Dendritic cell treated with granulocyte-macrophage colony-stimulating factor and Interleukin-4, amounts not matched to agents 40 ng/mL and 50 ng/mL, for 4 days (primary cell): ENCODE measurements at regions not wholly inside any gene's neighbourhood (a gene's known extent, or its start where the extent isn't known, plus 50 kb on each side); places are given as distances from the start of the nearest gene placed in this dataset.

Experiments used
- H3K27ac Mint-ChIP-seq: one replicate; pipeline ENCODE4 v1.8.0; 2022; ENCODE audit warnings: mild to moderate bottlenecking, mixed read lengths
- H3K27me3 Mint-ChIP-seq: one replicate; pipeline ENCODE4 v1.8.0; 2022; ENCODE audit warnings: mild to moderate bottlenecking, mixed read lengths
- H3K36me3 Mint-ChIP-seq: one replicate; pipeline ENCODE4 v1.8.0; 2022; ENCODE audit warnings: low read depth, mixed read lengths
- H3K4me1 Mint-ChIP-seq: one replicate; pipeline ENCODE4 v1.8.0; 2022; ENCODE audit warnings: low read depth, mixed read lengths
- H3K4me3 Mint-ChIP-seq: one replicate; pipeline ENCODE4 v1.8.0; 2022; ENCODE audit warnings: mild to moderate bottlenecking, moderate library complexity, mixed read lengths
- H3K9me3 Mint-ChIP-seq: one replicate; pipeline ENCODE4 v1.8.0; 2022; ENCODE audit warnings: mixed read lengths
- intact Hi-C: fragments of 100-400 bp; cut with micrococcal nuclease; formaldehyde crosslinking; loops from one replicate; pipeline ENCODE4 v1.15.0; 2022

- no peaks in the 10 kb centered on the region for H3K9me3 Mint-ChIP-seq
- no peak overlapping the region for H3K27ac Mint-ChIP-seq
- H3K4me3 Mint-ChIP-seq: no peak overlapping the region
- H3K4me1 Mint-ChIP-seq: no peaks in the 10 kb centered on the region
- intact Hi-C loops: no loop called here
- H3K36me3 Mint-ChIP-seq: no peaks in the 10 kb centered on the region
- H3K27me3 Mint-ChIP-seq: no peaks in the 10 kb centered on the region
Measured at GRCh38 chr14:94935706-94936300, 165.9 kb upstream of the GSC start.

- H3K27me3 Mint-ChIP-seq: no peaks in the 10 kb centered on the region
- H3K9me3 Mint-ChIP-seq: no peaks in the 10 kb centered on the region
- H3K4me1 Mint-ChIP-seq: no peaks in the 10 kb centered on the region
- intact Hi-C loops: no loop called here
- H3K36me3 Mint-ChIP-seq: no peaks in the 10 kb centered on the region
- no peak overlapping the region for H3K4me3 Mint-ChIP-seq
- no peak overlapping the region for H3K27ac Mint-ChIP-seq
Measured at GRCh38 chr14:94934276-94934810, 164.4 kb upstream of the GSC start.

GRCh38 chr14:94933486-94933885, 163.6 kb upstream of the GSC start:
- Mint-ChIP-seq H3K9me3 (no peaks in the 10 kb centered on the region), H3K4me3 (no peak overlapping the region), H3K27me3 (no peaks in the 10 kb centered on the region), H3K27ac (no peak overlapping the region), H3K4me1 (no peaks in the 10 kb centered on the region), H3K36me3 (no peaks in the 10 kb centered on the region)
- intact Hi-C loops: no loop called here

GRCh38 chr14:94932589-94932988, 162.7 kb upstream of the GSC start:
- H3K4me3 Mint-ChIP-seq: no peak overlapping the region
- no peaks in the 10 kb centered on the region for H3K9me3 Mint-ChIP-seq
- H3K4me1 Mint-ChIP-seq: no peaks in the 10 kb centered on the region
- H3K27ac Mint-ChIP-seq: no peak overlapping the region
- intact Hi-C loops: no loop called here
- no peaks in the 10 kb centered on the region for H3K36me3 Mint-ChIP-seq
- H3K27me3 Mint-ChIP-seq: no peaks in the 10 kb centered on the region

- H3K27me3 Mint-ChIP-seq: peaks cover 2% of the 10 kb centered on the region
- no peak overlapping the region for H3K27ac Mint-ChIP-seq
- H3K4me3 Mint-ChIP-seq: no peak overlapping the region
- H3K9me3 Mint-ChIP-seq: no peaks in the 10 kb centered on the region
- intact Hi-C loops: no loop called here
- H3K4me1 Mint-ChIP-seq: no peaks in the 10 kb centered on the region
- H3K36me3 Mint-ChIP-seq: no peaks in the 10 kb centered on the region
Measured at GRCh38 chr14:94930690-94931089, 160.8 kb upstream of the GSC start.

- Mint-ChIP-seq H3K9me3 (no peaks in the 10 kb centered on the region), H3K4me3 (no peak overlapping the region), H3K27me3 (peaks cover 2% of the 10 kb centered on the region), H3K27ac (no peak overlapping the region), H3K36me3 (no peaks in the 10 kb centered on the region), H3K4me1 (no peaks in the 10 kb centered on the region)
- intact Hi-C loops: no loop called here
Measured at GRCh38 chr14:94929354-94929753, 159.4 kb upstream of the GSC start.

- no peaks in the 10 kb centered on the region for H3K36me3 Mint-ChIP-seq
- H3K27ac Mint-ChIP-seq: no peak overlapping the region
- H3K9me3 Mint-ChIP-seq: no peaks in the 10 kb centered on the region
- intact Hi-C loops: no loop called here
- H3K4me1 Mint-ChIP-seq: no peaks in the 10 kb centered on the region
- peaks cover 4% of the 10 kb centered on the region for H3K27me3 Mint-ChIP-seq
- H3K4me3 Mint-ChIP-seq: no peak overlapping the region
Measured at GRCh38 chr14:94926176-94926575, 156.3 kb upstream of the GSC start.

GRCh38 chr14:94925416-94926173, 155.7 kb upstream of the GSC start:
- no peaks in the 10 kb centered on the region for H3K9me3 Mint-ChIP-seq
- H3K36me3 Mint-ChIP-seq: no peaks in the 10 kb centered on the region
- intact Hi-C loops: no loop called here
- H3K4me3 Mint-ChIP-seq: no peak overlapping the region
- no peak overlapping the region for H3K27ac Mint-ChIP-seq
- peaks cover 4% of the 10 kb centered on the region for H3K27me3 Mint-ChIP-seq
- H3K4me1 Mint-ChIP-seq: no peaks in the 10 kb centered on the region

GRCh38 chr14:94924189-94924588, 154.3 kb upstream of the GSC start:
- H3K27ac Mint-ChIP-seq: no peak overlapping the region
- intact Hi-C loops: no loop called here

GRCh38 chr14:94923786-94924185, 153.9 kb upstream of the GSC start:
- Mint-ChIP-seq H3K4me3 (no peak overlapping the region), H3K27ac (no peak overlapping the region), H3K4me1 (no peaks in the 10 kb centered on the region), H3K36me3 (no peaks in the 10 kb centered on the region), H3K9me3 (no peaks in the 10 kb centered on the region), H3K27me3 (peaks cover 4% of the 10 kb centered on the region)
- intact Hi-C loops: no loop called here

More at GRCh38 chr14:94924189-94924588, 154.3 kb upstream of the GSC start:
- no peak overlapping the region for H3K4me3 Mint-ChIP-seq
- no peaks in the 10 kb centered on the region for H3K36me3 Mint-ChIP-seq
- H3K4me1 Mint-ChIP-seq: no peaks in the 10 kb centered on the region
- no peaks in the 10 kb centered on the region for H3K9me3 Mint-ChIP-seq
- peaks cover 4% of the 10 kb centered on the region for H3K27me3 Mint-ChIP-seq

- no peaks in the 10 kb centered on the region for H3K4me1 Mint-ChIP-seq
- intact Hi-C loops: no loop called here
- H3K27ac Mint-ChIP-seq: no peak overlapping the region
- peaks cover 4% of the 10 kb centered on the region for H3K27me3 Mint-ChIP-seq
- no peaks in the 10 kb centered on the region for H3K9me3 Mint-ChIP-seq
- no peaks in the 10 kb centered on the region for H3K36me3 Mint-ChIP-seq
- H3K4me3 Mint-ChIP-seq: no peak overlapping the region
Measured at GRCh38 chr14:94922595-94923239, 152.8 kb upstream of the GSC start.

GRCh38 chr14:94921882-94922585, 152.1 kb upstream of the GSC start:
- intact Hi-C loops: no loop called here
- H3K4me3 Mint-ChIP-seq: no peak overlapping the region
- H3K9me3 Mint-ChIP-seq: no peaks in the 10 kb centered on the region
- H3K36me3 Mint-ChIP-seq: no peaks in the 10 kb centered on the region
- no peak overlapping the region for H3K27ac Mint-ChIP-seq
- peaks cover 4% of the 10 kb centered on the region for H3K27me3 Mint-ChIP-seq
- H3K4me1 Mint-ChIP-seq: no peaks in the 10 kb centered on the region

- H3K27me3 Mint-ChIP-seq: peaks cover 4% of the 10 kb centered on the region
- intact Hi-C loops: no loop called here
- H3K27ac Mint-ChIP-seq: no peak overlapping the region
- H3K4me3 Mint-ChIP-seq: no peak overlapping the region
- H3K4me1 Mint-ChIP-seq: no peaks in the 10 kb centered on the region
- no peaks in the 10 kb centered on the region for H3K36me3 Mint-ChIP-seq
- no peaks in the 10 kb centered on the region for H3K9me3 Mint-ChIP-seq
Measured at GRCh38 chr14:94921456-94921855, 151.5 kb upstream of the GSC start.

- intact Hi-C loops: no loop called here
- Mint-ChIP-seq H3K4me1 (no peaks in the 10 kb centered on the region), H3K4me3 (no peak overlapping the region), H3K36me3 (no peaks in the 10 kb centered on the region), H3K27me3 (peaks cover 1% of the 10 kb centered on the region), H3K9me3 (no peaks in the 10 kb centered on the region), H3K27ac (no peak overlapping the region)
Measured at GRCh38 chr14:94919896-94920295, 150.0 kb upstream of the GSC start.
